ENCODE measurements at regions not wholly inside any gene's neighbourhood (a gene's known extent, or its start where the extent isn't known, plus 50 kb on each side); places are given as distances from the start of the nearest gene placed in this dataset.
"Not testable (repeated sequence)": the region's sequence is repeated elsewhere in the genome, so short reads cannot be mapped to it uniquely, and the experiment has no call there.

GRCh38 chr11:29446132-29446531, 570.7 kb downstream of the KCNA4 start:
- no peak for ATAC-seq (ENCODE audit: poor library complexity)
- DNase-seq: no peak
- intact Hi-C loops (cut with DNase I): no loop called here

GRCh38 chr11:29445191-29445590, 571.6 kb downstream of the KCNA4 start:
- DNase-seq; intact Hi-C loops (cut with DNase I); ATAC-seq (ENCODE audit: poor library complexity): not testable (repeated sequence)

GRCh38 chr11:29438815-29439214, 578.0 kb downstream of the KCNA4 start:
- intact Hi-C loops (cut with DNase I): no loop called here
- DNase-seq (no peak), ATAC-seq (ENCODE audit: poor library complexity) (no peak)

DNA sequence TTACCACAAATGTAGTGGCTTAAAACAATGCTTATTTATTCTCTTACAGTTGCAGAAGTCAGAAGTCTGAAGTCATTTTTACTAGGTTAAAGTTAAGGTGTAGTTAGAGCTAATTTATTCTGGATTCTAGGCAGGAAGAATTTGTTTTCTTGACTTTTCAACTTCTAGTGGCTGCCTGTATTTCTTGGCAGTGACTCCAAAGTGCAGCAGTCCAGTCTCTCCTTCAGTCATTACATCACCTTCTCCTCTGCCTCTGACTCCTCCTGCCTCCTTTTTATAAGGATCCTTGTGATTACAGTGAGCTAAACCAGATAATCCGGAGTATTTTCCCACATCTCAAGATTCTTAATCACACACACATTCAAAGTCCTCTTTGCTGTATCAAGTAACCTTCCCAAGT, 581.4 kb downstream of the KCNA4 start:
- ATAC-seq (ENCODE audit: poor library complexity) (no peak), DNase-seq (no peak)
- intact Hi-C loops (cut with DNase I): no loop called here

DNA sequence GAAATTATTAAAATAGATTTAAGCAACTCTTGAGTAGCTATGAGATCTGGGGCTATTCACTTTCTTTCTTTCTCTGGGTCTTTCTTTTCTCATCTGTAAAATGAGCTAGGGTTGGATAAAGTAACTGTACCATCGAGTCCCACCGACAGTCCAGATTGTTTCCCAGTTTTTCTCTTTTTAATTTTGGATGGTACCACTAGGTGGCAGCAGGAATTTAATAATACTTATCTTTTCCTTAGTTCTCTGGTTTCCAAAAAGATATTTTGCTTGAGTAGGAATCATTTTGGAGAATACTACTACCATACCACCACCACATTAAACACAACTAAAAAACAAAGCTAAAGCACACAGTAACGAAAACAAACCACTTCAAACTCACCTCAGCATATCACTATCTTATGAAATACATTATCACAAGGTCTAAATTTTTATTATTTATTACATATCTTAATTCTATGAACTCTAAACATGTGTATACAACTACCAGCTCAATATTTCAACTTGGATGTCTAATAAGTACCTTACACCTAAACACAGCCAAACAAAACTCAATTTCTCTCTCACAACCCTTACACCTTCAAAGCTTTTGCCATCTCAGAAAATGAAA, 584.0 kb downstream of the KCNA4 start:
- ATAC-seq (ENCODE audit: poor library complexity): no peak
- intact Hi-C loops (cut with DNase I): no loop called here
- DNase-seq: no peak

GRCh38 chr11:29405305-29405704, 611.5 kb downstream of the KCNA4 start:
- DNase-seq: no peak
- ATAC-seq (ENCODE audit: poor library complexity): no peak
- intact Hi-C loops (cut with DNase I): no loop called here

DNA sequence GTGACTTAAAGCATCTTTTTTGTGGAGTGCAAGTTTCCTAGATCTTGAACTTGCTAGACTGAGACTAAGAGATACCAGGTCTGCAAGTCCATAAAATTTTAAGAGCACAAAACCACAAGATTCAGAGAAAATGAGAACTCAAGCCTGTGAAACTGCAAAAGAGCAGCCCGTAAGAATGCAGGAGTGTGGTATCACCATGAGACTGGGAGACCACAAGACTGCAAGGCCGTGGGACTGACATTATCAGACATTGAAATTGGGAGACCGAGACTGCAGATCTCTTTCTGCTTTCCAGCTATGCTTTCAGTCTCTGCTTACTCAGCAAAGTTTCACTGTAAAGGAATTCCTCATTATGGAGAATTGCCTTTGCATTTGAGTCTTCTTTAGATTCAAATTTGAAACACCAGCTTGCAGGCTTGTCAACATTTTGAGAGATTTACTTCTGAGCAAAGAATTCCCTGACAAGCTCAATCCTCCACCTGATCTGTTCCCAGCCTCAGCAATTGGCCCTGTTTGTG, 621.2 kb downstream of the KCNA4 start:
- DNase-seq: no peak
- intact Hi-C loops (cut with DNase I): no loop called here
- ATAC-seq (ENCODE audit: poor library complexity): no peak

DNA sequence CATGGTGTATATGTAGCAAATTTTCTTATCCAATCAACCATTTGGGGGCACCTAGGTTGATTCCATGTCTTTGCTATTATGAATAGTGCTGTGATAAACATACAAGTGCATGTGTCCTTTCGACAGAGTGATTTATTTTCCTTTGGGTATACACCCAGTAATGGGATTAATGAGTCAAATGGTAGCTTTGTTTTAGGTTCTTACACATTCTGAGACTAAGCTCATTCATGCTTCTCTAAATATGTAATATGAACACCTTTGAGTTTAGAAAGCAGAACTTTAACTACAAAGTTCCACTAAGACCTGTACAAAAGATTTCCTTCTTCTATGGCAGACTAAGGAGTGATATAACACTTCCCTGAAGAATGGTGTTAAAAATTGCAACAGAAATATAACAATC, 627.0 kb downstream of the KCNA4 start:
- ATAC-seq (ENCODE audit: poor library complexity): no peak
- DNase-seq: no peak
- intact Hi-C loops (cut with DNase I): no loop called here

DNA sequence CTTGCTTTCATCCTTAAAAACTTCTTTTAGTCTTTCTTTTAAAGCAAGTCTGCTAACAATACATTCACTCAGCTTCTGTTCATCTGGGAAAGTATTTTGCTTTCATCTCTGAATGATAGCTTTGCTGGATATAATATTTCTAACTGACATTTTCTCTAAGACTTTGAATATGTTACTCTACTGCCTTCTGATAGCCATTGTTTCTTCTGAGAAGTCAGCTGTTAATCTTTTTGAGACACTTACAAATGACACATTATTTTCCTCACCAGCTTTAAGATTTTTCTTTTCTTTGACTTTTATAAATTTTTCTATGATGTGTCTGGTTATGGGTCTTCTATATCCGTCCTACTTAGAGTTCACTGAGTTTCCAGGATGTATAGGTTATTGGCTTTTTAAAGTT, 643.1 kb downstream of the KCNA4 start:
- DNase-seq (no peak), ATAC-seq (ENCODE audit: poor library complexity) (no peak)
- intact Hi-C loops (cut with DNase I): no loop called here

DNA sequence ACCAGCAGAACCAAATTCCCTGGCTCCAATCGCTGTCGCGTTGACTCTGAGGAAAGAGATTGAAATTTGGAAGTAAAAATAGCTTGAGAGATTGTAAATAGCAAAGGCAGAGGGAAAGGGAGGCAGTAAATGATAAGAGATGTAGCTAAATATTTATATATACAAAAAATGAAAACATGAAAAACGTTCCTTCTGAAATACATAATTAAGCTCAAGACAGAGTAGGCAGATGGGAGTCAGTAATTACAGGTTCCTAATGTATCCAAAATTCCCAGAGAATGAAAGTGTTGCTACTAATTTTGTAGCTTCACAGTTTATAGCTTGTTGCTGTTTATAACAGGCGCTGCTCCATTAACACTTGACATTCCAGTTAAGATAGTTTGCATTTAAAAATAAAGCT, 648.7 kb downstream of the KCNA4 start:
- DNase-seq (no peak), ATAC-seq (ENCODE audit: poor library complexity) (no peak)
- intact Hi-C loops (cut with DNase I): no loop called here

DNA sequence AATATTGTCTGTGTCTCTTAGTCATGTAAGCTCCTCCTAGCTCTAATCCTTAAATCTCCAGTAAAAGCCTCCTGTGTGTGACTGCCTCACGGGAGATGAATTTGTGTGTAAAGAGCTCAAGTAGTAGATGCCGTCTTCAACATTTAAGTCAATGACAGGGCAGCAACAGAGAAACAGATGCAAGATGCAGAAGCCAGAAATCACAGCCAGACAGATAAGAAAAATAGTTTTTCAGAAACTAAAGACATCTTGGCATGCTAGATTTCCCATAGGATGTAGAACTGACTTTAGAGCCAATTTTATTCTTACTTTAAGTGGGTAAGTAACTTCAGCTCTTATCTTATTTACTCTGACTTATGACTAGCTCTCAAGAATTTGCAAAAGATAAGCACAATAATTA, 652.8 kb downstream of the KCNA4 start:
- intact Hi-C loops (cut with DNase I): no loop called here
- ATAC-seq (ENCODE audit: poor library complexity): peak; percentile 12
- no peak for DNase-seq

GRCh38 chr11:29361369-29361768, 655.5 kb downstream of the KCNA4 start:
- intact Hi-C loops (cut with DNase I): no loop called here
- DNase-seq (no peak), ATAC-seq (ENCODE audit: poor library complexity) (no peak)

DNA sequence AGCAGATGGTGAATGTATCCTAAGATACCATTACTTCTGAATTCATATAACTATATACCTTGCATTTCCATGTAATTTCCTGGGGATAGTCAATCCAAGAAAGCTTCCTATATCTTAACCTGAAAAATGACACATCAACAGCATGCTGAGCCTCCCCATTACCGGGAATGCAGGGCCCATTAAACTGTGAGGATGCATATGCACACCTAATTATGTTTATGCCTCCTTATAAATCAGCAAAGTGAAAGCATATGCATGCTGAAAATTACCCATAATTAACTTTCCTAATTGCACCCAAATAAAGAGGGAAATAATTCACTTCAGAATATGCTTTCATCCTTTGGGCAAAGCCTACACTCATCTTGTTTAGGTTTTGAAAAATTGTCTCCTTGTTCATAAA, 663.0 kb downstream of the KCNA4 start:
- intact Hi-C loops (cut with DNase I): no loop called here
- DNase-seq (no peak), ATAC-seq (ENCODE audit: poor library complexity) (no peak)

GRCh38 chr11:29352273-29352795, 664.5 kb downstream of the KCNA4 start:
- DNase-seq (no peak), ATAC-seq (ENCODE audit: poor library complexity) (no peak)
- intact Hi-C loops (cut with DNase I): no loop called here

GRCh38 chr11:29351301-29351873, 665.4 kb downstream of the KCNA4 start:
- ATAC-seq (ENCODE audit: poor library complexity): no peak
- DNase-seq: no peak
- intact Hi-C loops (cut with DNase I): no loop called here

- ATAC-seq (ENCODE audit: poor library complexity) (peak; percentile 77), DNase-seq (peak; percentile 76)
- intact Hi-C loops (cut with DNase I): no loop called here
Measured at GRCh38 chr11:29343465-29344333, 673.1 kb downstream of the KCNA4 start.

GRCh38 chr11:29336727-29337575, 679.9 kb downstream of the KCNA4 start:
- intact Hi-C loops (cut with DNase I): no loop called here
- DNase-seq (no peak), ATAC-seq (ENCODE audit: poor library complexity) (no peak)

GRCh38 chr11:29334776-29335130, 682.1 kb downstream of the KCNA4 start:
- intact Hi-C loops (cut with DNase I): no loop called here
- no peak for DNase-seq
- ATAC-seq (ENCODE audit: poor library complexity): no peak
